HG03280 (cell line): ENCODE measurements at regions not wholly inside any gene's neighbourhood (a gene's known extent, or its start where the extent isn't known, plus 50 kb on each side); places are given as distances from the start of the nearest gene placed in this dataset.

Experiments
- ATAC-seq: cut with Tn5 transposase; IDR thresholded peaks from one replicate; pipeline ENCODE4 v1.9.1; 2021; ENCODE audit warnings: mild to moderate bottlenecking, moderate library complexity; ENCODE audit not compliant: unreplicated experiment

GRCh38 chr22:48976556-48977535 lies 850.8 kb downstream of the BRD1 start:
- ATAC-seq, result no peak

GRCh38 chr22:48975886-48976285 lies 851.8 kb downstream of the BRD1 start:
- no peak for ATAC-seq

GRCh38 chr22:48975316-48975741 lies 852.3 kb downstream of the BRD1 start:
- no peak for ATAC-seq

- ATAC-seq, result no peak
Observed at GRCh38 chr22:48974443-48975315, 853.0 kb downstream of the BRD1 start.

GRCh38 chr22:48973694-48974041 lies 854.0 kb downstream of the BRD1 start:
- no peak for ATAC-seq

- no peak for ATAC-seq
Observed at GRCh38 chr22:48972979-48973693, 854.5 kb downstream of the BRD1 start.

- no peak for ATAC-seq
Observed at GRCh38 chr22:48968201-48968959, 859.3 kb downstream of the BRD1 start.

GRCh38 chr22:48963405-48963804 lies 864.3 kb downstream of the BRD1 start:
- ATAC-seq, result no peak

GRCh38 chr22:48961705-48962104 lies 866.0 kb downstream of the BRD1 start:
- no peak for ATAC-seq

GRCh38 chr22:48960980-48961660 lies 866.6 kb downstream of the BRD1 start:
- no peak for ATAC-seq

- no peak for ATAC-seq
Observed at GRCh38 chr22:48960576-48960975, 867.1 kb downstream of the BRD1 start.

- no peak for ATAC-seq
Observed at GRCh38 chr22:48959496-48959895, 868.2 kb downstream of the BRD1 start.

GRCh38 chr22:48957987-48958321 lies 869.7 kb downstream of the BRD1 start:
- ATAC-seq, result no peak

- no peak for ATAC-seq
Observed at GRCh38 chr22:48957311-48957986, 870.2 kb downstream of the BRD1 start.

- no peak for ATAC-seq
Observed at GRCh38 chr22:48955351-48956311, 872.0 kb downstream of the BRD1 start.

- ATAC-seq, result no peak
Observed at GRCh38 chr22:48954781-48955311, 872.8 kb downstream of the BRD1 start.

- no peak for ATAC-seq
Observed at GRCh38 chr22:48953830-48954229, 873.8 kb downstream of the BRD1 start.
